Left colon (tissue), 2 donors: ENCODE measurements at regions not wholly inside any gene's neighbourhood (a gene's known extent, or its start where the extent isn't known, plus 50 kb on each side); places are given as distances from the start of the nearest gene placed in this dataset.
"Not testable (repeated sequence)": the region's sequence is repeated elsewhere in the genome, so short reads cannot be mapped to it uniquely, and the experiment has no call there.

Source experiments
- ATAC-seq: fragments of 200-7000 bp; cut with Tn5 transposase; one replicate; pipeline ENCODE4 v1.9.1; 2020; ENCODE audit warnings: mild to moderate bottlenecking, moderate library complexity
- DNase-seq, 2 donors: peaks; one replicate each; pipeline ENCODE4 v3.0.0-alpha.2; 2020
- intact Hi-C, 2 donors: fragments of 100-400 bp; cut with DNase I in 1 of 2; cut with micrococcal nuclease in 1 of 2; formaldehyde crosslinking; loops; one replicate each; pipeline versions ENCODE4 v1.11.2 to v1.14.0; 2022; cut with DNase I, micrococcal nuclease
- donor health status: DM: no; HTN: no; CAD: no.
- donor health status: DM: yes; HTN: yes; CAD: no.

DNA sequence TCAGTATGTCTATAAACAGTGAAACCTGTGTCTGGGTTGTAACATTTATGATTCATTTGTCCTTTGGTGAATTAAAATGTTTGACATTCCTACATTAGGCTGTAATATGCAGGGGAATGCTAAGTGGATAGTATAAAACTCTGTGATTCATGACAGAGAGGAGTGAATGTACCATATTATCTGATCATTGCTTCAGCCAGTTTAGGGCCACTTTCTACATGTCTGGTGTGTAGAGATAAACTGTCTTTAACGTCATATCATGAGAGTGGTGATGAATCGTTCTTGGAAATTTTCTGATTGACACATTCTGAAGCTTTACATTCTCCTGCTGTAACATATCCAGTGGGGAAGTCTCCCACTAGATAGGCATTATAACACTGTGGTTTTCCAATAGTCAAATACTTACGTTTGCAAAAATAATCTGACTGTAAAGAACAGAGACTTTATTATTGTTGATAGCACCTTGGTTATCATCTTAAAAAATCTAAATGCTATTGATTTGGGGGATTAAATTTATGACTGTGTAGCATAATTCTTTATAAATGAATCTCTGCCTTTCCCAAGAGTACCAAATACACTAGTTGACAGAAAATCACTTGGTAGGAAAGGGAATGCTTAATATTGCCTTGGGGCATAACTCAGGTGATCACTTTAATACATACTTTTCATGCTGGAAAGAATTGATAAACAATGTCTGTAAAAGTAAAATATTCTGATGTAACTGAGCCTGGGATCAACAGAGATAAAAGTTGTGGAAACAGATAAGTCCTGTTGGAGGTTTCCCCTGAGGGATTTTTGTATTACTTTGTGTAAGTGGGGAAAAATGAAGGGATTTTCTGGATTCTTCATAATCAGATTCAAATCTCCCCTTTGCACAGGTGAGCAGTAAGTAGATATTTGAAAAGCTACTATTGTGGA, 427.9 kb downstream of the JRKL start:
- DNase-seq (no peak), ATAC-seq (no peak)
- intact Hi-C loops, result no loop called here

DNA sequence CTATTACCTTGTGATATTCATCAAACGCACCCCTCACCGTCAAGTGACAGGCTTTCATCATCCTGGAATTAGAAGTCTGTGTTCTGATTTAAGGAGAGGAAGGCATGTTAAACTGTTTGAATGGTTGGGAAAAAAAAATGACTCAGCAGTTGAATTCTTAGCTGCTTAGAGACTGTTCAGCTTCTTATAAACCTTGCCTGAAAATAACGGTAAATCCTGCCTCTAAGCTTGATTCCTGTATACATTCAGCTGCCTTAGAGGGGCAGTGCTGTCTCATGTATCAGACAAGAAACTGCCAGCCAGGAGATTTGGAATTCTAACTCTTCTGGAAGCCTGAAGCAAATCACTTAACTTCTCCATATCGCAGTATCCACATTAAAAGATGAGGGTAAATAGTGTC, 437.4 kb downstream of the JRKL start:
- ATAC-seq, result no peak
- intact Hi-C loops, result no loop called here

DNA sequence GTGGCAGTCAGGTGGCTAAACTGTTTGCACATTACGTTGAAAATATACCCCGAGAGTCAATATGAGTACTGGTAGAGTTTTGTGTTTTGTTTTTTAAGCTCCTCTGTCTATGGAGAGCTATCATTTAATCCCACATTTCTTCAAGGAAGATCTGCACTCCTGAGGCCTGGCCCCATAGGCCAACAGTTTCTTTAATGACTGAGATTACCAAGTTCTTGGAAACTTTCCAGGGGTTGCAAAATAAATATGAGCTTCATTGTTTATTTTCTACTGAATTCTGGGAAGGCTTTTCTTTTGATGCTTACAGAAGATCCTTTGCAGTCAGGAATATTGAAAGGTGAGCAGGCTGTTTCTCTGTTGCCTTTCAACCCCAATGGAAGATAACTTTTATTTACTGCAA, 452.0 kb downstream of the JRKL start:
- no peak for DNase-seq
- no peak for ATAC-seq
- intact Hi-C loops, result no loop called here

More for the DNA sequence above, 437.4 kb downstream of the JRKL start:
- no peak for DNase-seq

DNA sequence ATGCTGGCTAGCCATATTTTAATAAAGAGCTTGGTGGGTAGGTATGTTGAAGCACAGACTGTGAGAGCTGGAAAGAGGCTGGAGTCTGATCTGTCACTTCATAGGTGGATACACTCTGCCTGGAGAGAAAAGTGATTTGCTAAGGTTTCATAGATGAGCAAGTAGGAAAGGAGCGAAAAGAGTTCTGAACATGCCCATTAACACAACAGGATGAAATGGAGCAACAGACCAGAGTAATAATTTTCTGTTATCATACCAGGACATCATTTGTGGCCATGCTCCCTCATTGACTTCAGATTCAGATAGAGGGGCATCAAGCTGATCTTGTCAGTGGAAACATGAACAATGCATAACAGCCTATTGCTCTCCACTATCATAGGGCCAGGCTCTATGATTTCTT, 452.9 kb downstream of the JRKL start:
- ATAC-seq (no peak), DNase-seq (no peak)
- intact Hi-C loops, result no loop called here

DNA sequence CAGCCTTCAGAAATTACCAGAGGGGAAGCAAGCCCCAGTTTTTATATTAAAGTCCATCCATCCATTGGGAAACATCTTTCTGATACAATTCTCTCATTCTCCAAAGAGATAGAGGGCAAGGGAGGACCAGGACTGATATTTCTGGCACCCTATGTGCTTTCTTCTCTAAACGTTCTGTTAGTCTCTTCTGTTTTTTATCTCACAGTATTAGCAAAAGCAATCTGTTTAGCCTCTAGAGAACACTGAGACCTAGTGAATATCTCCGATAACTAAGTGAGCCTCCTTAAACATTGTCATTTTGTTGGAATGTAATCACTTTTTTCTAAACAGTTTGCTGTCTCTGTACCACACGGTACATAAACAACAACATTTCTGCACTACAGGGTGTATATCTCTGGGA, 464.6 kb downstream of the JRKL start:
- intact Hi-C loops, result no loop called here
- DNase-seq (no peak), ATAC-seq (no peak)

DNA sequence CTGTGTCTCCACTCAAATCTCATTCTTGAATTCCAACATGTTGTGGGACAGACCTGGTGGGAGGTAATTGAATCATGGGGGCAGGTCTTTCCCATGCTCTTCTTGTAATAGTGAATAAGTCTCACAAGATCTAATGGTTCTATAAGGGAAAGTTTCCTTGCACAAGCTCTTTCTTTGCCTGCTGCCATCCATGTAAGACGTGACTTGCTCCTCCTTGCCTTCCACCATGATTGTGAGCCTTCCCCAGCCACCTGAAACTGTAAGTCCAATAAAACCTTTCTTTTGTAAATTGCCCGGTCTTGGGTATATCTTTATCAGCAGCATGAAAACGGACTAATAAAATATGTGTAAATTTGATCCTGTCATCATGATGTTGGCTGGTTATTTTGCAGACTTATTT, 471.9 kb downstream of the JRKL start:
- intact Hi-C loops, DNase-seq: not testable (repeated sequence)

DNA sequence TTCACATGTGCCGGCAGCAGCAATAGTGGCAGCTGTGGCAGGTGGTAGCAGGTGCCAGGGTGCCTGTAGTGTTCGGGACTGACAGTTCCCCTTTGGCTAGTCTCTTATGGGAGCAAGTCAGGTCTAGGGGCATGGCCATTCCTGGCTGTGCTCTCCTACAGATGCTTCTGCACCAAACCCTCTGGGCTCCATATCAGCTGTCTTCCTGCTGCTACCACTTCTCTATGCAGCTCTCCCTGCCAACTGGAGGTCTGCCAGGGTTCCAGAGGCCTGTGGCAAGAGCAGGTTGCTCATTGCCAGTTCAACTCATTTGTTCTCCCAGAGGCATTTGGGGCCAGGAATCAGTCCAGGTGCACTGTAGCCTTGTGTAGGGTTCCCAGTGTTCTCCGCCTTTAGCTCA, 473.7 kb downstream of the JRKL start:
- no peak for ATAC-seq
- intact Hi-C loops, result no loop called here
- DNase-seq, result no peak

More for the DNA sequence above, 471.9 kb downstream of the JRKL start:
- ATAC-seq, result not testable (repeated sequence)

DNA sequence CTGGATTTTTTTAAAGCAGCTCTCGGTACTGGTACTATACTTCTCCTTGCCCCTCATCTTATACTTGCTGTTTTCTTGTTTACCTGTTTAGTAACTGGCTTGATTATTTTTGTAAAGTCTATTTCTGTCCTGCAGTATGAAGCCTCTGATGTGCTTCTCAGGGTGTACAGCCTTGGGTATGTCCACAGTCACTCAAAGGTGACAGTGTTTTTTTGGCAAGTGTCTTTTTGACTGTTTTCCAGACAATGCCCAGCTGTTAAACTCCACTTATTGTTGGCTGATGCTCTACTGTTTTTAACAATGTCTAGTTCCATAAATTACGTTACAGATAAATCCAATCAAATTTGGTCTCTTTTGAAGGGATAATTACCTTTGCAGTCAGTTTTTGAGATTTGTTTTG, 475.2 kb downstream of the JRKL start:
- no peak for ATAC-seq
- DNase-seq, result no peak
- intact Hi-C loops, result no loop called here

DNA sequence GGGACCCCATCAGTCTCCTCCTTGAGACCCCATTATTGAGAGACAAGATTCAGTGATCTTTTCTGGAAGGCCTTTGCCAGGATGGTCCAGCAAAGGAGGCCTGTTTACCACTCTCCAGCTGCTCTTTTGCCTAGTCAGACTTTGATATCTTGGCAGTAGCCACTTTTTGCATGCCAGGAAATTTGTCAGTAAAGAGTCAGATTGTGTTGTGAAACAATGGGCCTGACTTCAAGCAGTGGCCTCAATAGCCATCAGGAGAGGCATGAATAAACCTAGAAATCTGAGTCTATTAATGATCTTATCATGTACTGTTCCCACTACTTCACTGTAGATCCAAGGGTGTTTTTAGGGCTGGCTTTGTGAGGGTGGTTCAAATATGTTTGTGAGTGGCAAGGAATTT, 479.4 kb downstream of the JRKL start:
- no peak for ATAC-seq
- intact Hi-C loops, result no loop called here
- DNase-seq, result no peak

DNA sequence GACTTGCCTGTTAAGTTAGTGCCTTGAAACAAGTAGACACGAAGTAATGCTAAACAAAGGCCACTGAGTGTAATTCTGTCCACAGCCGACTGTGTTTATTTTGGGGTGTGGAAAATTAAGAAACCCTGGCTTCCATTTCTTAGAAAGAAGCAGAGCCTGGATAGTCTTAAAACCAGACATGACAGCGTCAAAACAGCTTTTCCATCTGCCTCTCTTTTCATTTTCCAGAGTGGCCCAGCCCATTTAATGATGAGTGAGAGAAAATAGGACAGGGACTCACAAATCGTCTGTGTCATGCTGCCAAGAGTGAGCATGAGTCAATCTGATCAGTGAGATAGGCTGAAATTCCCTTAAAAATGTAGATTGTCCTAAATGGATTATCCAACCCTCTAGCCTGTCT, 485.9 kb downstream of the JRKL start:
- no peak for ATAC-seq
- DNase-seq, result no peak
- intact Hi-C loops, result no loop called here

DNA sequence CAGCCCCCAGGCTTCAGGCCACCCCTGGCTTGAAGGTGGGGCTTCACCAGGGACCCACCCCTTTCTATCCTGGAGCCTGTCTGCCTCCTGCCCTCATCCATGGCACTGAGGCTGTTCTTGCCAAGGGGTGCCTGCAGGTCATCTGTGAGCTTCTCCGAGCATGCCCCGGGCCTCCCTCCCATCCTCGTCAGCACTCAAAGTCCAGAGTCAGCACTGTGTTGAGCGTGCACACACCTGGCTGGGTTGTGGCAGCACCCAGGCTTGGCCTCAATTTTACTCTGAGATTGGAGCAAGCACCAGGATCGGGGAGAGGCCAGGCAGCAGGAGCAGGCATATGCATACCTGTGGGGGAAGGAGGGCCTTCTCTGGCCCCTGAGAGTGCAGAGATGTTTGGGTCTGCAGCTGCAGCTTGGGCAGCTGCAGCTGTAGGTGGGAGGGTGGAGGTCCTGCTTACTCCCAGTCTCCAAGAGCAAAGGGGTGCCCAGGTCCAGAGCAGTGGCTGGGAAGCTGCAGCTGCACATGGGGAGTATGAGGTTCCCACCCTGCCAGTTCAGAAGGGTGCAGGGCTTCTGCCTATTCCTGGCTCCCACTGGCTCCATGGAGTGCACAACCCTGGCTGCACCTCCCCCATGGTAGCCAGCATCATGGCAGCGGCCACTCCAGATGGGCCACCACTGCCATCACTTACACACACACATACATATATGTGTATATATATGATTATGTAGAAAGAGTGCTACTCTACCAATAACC, 488.7 kb downstream of the JRKL start:
- DNase-seq (no peak), ATAC-seq (no peak)
- intact Hi-C loops, result no loop called here

DNA sequence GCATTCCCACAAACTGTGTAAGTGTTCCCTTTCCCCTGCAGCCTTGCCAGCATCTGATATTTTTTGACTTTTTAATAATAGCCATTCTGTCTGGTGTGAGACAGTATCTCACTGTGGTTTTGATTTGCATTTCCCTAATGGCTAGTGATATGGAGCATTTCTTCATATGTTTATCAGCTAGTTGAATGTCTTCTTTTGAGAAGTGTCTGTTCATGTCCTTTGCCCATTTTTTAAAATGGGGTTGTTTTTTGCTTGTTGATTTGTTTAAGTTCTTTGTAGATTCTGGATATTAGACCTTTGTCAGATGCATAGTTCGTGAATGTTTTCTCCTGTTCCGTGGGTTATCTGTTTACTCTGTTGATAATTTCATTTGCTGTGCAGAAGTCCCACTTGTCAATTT, 492.8 kb downstream of the JRKL start:
- DNase-seq, intact Hi-C loops, ATAC-seq: not testable (repeated sequence)

DNA sequence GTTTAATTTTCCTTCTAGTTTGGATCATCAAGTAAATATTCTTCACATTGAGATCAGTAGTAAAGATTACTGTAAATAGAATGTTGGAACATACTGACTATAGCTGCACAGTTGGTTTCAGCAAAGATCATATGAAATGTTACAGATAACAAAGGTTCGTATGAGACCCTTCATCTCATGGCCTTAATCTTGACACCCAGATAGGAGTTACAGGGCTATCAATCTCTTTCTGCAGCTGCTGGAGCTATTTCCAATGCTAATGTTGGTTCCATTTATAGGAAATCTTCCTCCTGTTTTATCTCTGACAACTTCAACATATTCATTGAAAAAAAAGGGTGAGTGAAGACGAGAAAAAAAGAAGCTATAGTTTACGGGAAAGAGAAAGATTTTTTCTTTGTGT, 495.6 kb downstream of the JRKL start:
- no peak for DNase-seq
- no peak for ATAC-seq
- intact Hi-C loops, result no loop called here

DNA sequence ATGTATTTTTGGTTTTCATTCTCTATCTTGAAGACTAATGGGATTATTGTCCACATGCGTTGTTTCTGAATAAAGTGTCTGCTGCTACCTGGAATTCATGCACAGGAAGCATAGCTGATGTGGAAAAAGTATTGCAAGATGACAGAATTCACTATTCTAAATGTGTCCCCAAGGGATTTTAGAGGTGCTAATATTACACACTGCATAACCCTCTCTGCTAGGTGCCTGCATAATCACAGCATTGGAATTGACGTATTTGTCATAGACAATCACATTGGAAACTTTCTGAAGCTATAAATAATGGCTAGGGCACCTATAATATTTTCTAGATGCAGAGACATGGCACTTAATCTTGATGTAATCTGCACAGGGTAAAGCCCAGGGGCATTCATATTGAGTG, 496.1 kb downstream of the JRKL start:
- intact Hi-C loops, result no loop called here
- ATAC-seq, result no peak
- DNase-seq, result no peak

DNA sequence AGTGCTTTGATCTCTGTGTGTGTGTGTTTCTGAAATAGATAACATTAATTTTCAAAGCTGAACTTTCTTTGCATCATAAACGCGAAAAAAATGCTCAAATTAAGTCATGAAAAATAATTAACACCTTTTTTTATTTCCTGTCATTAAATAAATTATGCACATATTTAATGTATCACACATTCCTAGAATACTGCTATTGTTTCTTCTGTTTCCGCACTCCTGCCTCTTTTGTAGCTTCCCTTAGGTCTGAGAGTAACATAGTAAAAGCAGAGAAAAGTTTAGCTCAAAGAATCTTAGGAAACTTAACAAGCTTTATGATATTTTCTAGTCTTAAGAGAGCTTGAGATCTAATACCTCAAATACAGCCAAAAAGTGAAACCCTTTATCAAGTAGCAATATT, 504.2 kb downstream of the JRKL start:
- DNase-seq, result no peak
- intact Hi-C loops, result no loop called here
- no peak for ATAC-seq

DNA sequence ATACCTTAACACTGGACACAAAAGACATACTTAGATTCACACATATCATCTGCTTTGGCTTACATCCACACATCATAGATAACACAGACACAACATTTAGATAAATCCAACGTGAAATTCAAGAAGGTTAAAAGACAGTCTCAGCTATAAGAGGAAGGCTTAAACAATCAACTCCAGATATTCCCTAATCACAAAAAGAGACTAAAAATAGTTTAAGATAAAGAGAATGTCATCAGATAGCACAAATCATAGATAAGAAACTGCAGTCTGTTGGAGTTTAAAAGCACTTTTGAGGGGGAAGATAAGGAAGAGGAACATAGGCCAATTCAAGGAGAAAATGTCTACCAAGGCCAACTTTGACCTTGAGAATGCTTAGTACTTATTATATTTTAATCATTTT, 504.8 kb downstream of the JRKL start:
- intact Hi-C loops, result no loop called here
- no peak for DNase-seq

DNA sequence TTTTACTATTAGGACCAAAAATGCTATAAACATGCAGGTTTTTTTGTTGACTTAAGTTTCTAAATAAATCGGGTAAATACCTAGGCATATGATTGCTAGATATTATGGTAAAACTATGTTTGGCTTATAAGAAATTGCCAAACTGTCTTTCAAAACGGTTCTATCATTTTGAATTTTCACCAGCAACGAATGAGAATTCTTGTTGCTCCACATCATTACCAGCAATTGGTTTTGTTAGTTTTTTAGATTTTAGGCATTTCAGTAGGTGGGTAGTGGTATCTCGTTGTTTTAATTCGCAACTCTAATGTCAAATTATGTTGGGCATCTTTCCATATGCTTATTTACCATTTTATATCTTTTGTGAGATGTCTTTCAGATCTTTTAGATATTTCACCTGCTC, 510.2 kb downstream of the JRKL start:
- intact Hi-C loops, result no loop called here
- ATAC-seq (no peak), DNase-seq (no peak)

More for the DNA sequence above, 504.8 kb downstream of the JRKL start:
- no peak for ATAC-seq

DNA sequence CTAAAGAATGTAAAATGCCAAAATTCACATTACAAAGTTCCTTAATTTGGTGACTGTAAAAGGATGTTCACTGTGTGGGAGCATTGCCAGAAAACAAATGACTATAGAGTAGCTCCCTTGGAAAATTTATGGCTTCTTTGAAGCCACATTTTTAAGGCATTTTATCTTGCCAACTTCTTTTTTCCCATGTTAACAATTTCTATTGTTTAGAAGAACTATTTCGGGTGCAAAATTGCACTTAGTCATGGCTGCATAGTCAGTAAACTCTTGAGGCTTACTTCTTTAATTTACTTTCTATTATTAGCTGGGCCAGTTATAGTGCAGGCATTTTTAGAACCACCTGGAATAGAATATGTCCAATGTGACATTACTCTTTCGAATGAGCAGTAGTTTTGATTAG, 515.3 kb downstream of the JRKL start:
- intact Hi-C loops, result no loop called here
- no peak for ATAC-seq
- DNase-seq, result no peak

DNA sequence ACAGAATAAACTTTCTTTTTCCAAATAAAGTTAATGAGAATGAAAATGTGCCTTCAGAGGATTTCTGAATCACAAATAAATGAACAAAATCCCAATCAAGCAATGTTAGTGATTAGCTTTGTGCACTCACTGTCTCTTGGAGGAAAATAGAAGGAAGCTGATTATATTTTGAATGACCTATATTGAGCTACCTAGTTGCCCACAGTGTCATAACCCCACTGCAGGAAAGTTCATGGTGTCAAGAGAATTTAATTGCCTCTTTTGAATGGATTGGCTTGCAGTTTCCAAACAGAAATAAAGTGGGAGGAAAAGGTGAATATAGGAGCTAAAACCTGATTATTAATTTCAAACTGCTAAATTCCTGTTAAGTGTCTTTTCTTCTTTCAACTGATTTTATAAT, 515.9 kb downstream of the JRKL start:
- intact Hi-C loops, result no loop called here
- ATAC-seq, result no peak
- no peak for DNase-seq

DNA sequence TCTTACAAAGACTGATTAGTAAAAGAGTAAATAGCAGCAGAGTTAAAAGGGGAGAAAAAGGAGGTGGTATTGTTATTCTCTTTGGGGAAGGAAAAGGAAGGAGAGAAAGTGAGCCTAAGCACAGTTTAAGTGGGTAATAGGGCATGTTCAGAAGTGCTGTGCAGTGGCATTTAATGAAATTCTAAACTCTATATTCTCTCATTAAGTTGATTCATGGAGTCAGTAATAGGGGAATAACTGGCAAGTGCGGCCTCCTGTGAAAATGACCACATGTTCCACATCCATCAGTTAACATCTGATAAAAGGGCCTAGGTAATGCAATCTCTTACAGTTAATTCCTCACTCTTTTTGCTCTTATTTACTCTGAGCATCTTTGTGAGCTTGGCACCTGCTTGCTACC, 516.7 kb downstream of the JRKL start:
- no peak for DNase-seq
- intact Hi-C loops, result no loop called here

More for the DNA sequence above, 516.7 kb downstream of the JRKL start:
- ATAC-seq, result no peak
